ENCODE measurements at regions not wholly inside any gene's neighbourhood (a gene's known extent, or its start where the extent isn't known, plus 50 kb on each side); places are given as distances from the start of the nearest gene placed in this dataset.

DNA sequence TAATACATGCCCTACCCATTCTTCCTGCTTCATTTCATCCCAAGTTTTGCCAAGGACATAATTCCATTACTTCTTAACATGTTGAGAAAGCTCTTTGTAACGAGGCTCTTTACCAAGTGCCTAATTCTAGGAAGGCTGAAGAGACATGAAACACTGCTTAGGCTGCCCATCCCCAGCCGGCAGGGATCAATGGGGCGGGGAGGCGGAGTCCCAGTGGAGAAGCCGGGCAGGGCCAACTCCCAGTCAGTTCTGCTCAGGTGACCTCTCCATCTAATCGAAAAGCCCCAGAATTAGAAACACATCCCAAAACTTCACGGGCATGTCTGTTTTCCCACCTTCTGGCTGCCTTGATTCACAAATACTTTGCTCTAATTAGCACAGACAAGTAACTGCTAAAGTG is 89.5 kb upstream of the LYZL1 start:
- no peak overlapping the region for H3K27ac ChIP-seq (ENCODE audit: low read depth in 1 of 2, low read length in 2 of 2)
- no peaks in the 10 kb centered on the region for H3K9me3 ChIP-seq (ENCODE audit: control insufficient read depth in 4 of 4, low read length in 3 of 4)
- no peak overlapping the region for H3K9ac ChIP-seq (ENCODE audit: low read depth in 1 of 2, low read length in 2 of 2)
- no peak for DNase-seq (ENCODE audit: low spot score)
- H3K27me3 ChIP-seq (ENCODE audit: control insufficient read depth in 4 of 4, insufficient read depth in 4 of 4, low read length in 3 of 4) = no peaks in the 10 kb centered on the region
- WGBS = 44% methylated on average over 7 of the region's 7 CpGs
- no peaks in the 10 kb centered on the region for H3K4me1 ChIP-seq (ENCODE audit: control insufficient read depth in 4 of 4, insufficient read depth in 4 of 4, low read length in 3 of 4)
- H3K4me3 ChIP-seq (ENCODE audit: low read depth in 1 of 3, low read length in 3 of 3) = no peak overlapping the region
- no peak for TF ChIP-seq TAF1 (conservative IDR thresholded peaks at IDR 0.05)
- TF ChIP-seq, protein P1, sequence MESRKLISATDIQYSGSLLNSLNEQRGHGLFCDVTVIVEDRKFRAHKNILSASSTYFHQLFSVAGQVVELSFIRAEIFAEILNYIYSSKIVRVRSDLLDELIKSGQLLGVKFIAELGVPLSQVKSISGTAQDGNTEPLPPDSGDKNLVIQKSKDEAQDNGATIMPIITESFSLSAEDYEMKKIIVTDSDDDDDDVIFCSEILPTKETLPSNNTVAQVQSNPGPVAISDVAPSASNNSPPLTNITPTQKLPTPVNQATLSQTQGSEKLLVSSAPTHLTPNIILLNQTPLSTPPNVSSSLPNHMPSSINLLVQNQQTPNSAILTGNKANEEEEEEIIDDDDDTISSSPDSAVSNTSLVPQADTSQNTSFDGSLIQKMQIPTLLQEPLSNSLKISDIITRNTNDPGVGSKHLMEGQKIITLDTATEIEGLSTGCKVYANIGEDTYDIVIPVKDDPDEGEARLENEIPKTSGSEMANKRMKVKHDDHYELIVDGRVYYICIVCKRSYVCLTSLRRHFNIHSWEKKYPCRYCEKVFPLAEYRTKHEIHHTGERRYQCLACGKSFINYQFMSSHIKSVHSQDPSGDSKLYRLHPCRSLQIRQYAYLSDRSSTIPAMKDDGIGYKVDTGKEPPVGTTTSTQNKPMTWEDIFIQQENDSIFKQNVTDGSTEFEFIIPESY (IDR thresholded peaks at IDR 0.05) = no peak
- TF ChIP-seq, protein P2, sequence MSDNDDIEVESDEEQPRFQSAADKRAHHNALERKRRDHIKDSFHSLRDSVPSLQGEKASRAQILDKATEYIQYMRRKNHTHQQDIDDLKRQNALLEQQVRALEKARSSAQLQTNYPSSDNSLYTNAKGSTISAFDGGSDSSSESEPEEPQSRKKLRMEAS (IDR thresholded peaks at IDR 0.05) = no peak
- no peak for TF ChIP-seq SP1 (IDR thresholded peaks at IDR 0.05)
- TF ChIP-seq, protein P3, sequence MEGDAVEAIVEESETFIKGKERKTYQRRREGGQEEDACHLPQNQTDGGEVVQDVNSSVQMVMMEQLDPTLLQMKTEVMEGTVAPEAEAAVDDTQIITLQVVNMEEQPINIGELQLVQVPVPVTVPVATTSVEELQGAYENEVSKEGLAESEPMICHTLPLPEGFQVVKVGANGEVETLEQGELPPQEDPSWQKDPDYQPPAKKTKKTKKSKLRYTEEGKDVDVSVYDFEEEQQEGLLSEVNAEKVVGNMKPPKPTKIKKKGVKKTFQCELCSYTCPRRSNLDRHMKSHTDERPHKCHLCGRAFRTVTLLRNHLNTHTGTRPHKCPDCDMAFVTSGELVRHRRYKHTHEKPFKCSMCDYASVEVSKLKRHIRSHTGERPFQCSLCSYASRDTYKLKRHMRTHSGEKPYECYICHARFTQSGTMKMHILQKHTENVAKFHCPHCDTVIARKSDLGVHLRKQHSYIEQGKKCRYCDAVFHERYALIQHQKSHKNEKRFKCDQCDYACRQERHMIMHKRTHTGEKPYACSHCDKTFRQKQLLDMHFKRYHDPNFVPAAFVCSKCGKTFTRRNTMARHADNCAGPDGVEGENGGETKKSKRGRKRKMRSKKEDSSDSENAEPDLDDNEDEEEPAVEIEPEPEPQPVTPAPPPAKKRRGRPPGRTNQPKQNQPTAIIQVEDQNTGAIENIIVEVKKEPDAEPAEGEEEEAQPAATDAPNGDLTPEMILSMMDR (IDR thresholded peaks at IDR 0.05; ENCODE audit: low read depth, low read length, missing input control) = no peak
- TF ChIP-seq GABPA (IDR thresholded peaks at IDR 0.05 in 1 of 2, conservative IDR thresholded peaks at IDR 0.05 in 1 of 2) = no peak
- no peak for TF ChIP-seq RXRA (IDR thresholded peaks at IDR 0.05)
- TF ChIP-seq EGR1 (IDR thresholded peaks at IDR 0.05; ENCODE audit: low read depth in 2 of 2) = no peak
- H3K36me3 ChIP-seq (ENCODE audit: control insufficient read depth in 4 of 4, insufficient read depth in 3 of 4, low read depth in 1 of 4, low read length in 3 of 4) = no peaks in the 10 kb centered on the region

DNA sequence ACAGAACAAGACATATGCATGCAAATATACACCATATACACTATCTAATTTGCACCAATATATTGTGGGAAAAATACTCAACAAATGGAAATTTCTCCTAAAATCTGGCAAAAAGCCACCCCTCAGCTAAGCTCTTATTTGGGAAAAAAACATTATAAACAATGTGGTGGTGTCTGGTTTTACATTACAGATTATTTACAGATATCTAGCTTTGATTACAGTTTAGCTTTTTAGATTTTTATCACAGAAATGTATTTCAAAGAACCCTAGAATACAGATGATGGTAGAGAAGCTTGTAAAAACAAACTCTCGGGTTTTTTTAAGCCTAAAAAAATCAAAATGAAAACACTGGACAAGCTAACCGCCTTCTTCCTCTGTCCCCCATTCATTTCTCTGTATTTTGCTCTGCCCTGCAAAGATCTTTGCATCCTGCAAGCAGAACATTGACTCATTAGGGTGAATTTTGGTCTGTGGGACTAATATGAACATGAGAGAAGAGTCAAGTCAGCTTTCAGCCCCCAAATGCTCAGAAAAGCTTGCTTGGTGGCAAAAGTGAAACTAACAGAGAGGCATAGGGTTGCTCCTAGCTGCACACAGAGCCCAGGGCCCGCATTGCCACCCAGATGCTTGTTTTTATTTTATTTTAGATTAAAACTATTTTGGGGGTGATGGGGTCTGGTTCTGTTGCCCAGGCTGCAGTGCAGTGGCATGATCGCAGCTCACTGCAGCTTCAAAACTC is 88.8 kb upstream of the LYZL1 start:
- DNase-seq (ENCODE audit: low spot score) = no peak
- no peak overlapping the region for H3K4me3 ChIP-seq (ENCODE audit: low read depth in 1 of 3, low read length in 3 of 3)
- no peaks in the 10 kb centered on the region for H3K36me3 ChIP-seq (ENCODE audit: control insufficient read depth in 4 of 4, insufficient read depth in 3 of 4, low read depth in 1 of 4, low read length in 3 of 4)
- no peak overlapping the region for H3K27ac ChIP-seq (ENCODE audit: low read depth in 1 of 2, low read length in 2 of 2)
- no peaks in the 10 kb centered on the region for H3K27me3 ChIP-seq (ENCODE audit: control insufficient read depth in 4 of 4, insufficient read depth in 4 of 4, low read length in 3 of 4)
- TF ChIP-seq NR2F2 (IDR thresholded peaks at IDR 0.05) = no peak
- TF ChIP-seq RXRA (IDR thresholded peaks at IDR 0.05) = no peak
- no peak for TF ChIP-seq RAD21 (IDR thresholded peaks at IDR 0.05)
- TF ChIP-seq TAF1 (conservative IDR thresholded peaks at IDR 0.05) = no peak
- no peak for TF ChIP-seq GABPA (IDR thresholded peaks at IDR 0.05 in 1 of 2, conservative IDR thresholded peaks at IDR 0.05 in 1 of 2)
- TF ChIP-seq, protein P4, sequence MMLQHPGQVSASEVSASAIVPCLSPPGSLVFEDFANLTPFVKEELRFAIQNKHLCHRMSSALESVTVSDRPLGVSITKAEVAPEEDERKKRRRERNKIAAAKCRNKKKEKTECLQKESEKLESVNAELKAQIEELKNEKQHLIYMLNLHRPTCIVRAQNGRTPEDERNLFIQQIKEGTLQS (IDR thresholded peaks at IDR 0.05) = no peak
- TF ChIP-seq EGR1 (IDR thresholded peaks at IDR 0.05; ENCODE audit: low read depth in 2 of 2) = no peak
- TF ChIP-seq, protein P5, sequence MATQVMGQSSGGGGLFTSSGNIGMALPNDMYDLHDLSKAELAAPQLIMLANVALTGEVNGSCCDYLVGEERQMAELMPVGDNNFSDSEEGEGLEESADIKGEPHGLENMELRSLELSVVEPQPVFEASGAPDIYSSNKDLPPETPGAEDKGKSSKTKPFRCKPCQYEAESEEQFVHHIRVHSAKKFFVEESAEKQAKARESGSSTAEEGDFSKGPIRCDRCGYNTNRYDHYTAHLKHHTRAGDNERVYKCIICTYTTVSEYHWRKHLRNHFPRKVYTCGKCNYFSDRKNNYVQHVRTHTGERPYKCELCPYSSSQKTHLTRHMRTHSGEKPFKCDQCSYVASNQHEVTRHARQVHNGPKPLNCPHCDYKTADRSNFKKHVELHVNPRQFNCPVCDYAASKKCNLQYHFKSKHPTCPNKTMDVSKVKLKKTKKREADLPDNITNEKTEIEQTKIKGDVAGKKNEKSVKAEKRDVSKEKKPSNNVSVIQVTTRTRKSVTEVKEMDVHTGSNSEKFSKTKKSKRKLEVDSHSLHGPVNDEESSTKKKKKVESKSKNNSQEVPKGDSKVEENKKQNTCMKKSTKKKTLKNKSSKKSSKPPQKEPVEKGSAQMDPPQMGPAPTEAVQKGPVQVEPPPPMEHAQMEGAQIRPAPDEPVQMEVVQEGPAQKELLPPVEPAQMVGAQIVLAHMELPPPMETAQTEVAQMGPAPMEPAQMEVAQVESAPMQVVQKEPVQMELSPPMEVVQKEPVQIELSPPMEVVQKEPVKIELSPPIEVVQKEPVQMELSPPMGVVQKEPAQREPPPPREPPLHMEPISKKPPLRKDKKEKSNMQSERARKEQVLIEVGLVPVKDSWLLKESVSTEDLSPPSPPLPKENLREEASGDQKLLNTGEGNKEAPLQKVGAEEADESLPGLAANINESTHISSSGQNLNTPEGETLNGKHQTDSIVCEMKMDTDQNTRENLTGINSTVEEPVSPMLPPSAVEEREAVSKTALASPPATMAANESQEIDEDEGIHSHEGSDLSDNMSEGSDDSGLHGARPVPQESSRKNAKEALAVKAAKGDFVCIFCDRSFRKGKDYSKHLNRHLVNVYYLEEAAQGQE (IDR thresholded peaks at IDR 0.05) = no peak
- 85% methylated on average over 4 of the region's 4 CpGs for WGBS
- no peaks in the 10 kb centered on the region for H3K9me3 ChIP-seq (ENCODE audit: control insufficient read depth in 4 of 4, low read length in 3 of 4)
- no peaks in the 10 kb centered on the region for H3K4me1 ChIP-seq (ENCODE audit: control insufficient read depth in 4 of 4, insufficient read depth in 4 of 4, low read length in 3 of 4)
- no peak overlapping the region for H3K9ac ChIP-seq (ENCODE audit: low read depth in 1 of 2, low read length in 2 of 2)
